H1 (cell line): ENCODE measurements at regions not wholly inside any gene's neighbourhood (a gene's known extent, or its start where the extent isn't known, plus 50 kb on each side); places are given as distances from the start of the nearest gene placed in this dataset.
A peak's percentile ranks its signal among the peaks of the same experiment; 100 is the strongest.

Experiments used
- CTCF ChIA-PET: fragments of 300-600 bp; sonication (Branson Sonifier 250); formaldehyde crosslinking; loops from one replicate; lab custom pipeline; 2021; ENCODE audit not compliant: partially characterized antibody; lab: Charles Lee
- POLR2A ChIA-PET: fragments of 300-600 bp; sonication (Branson Sonifier 250); formaldehyde crosslinking; loops from one replicate; lab custom pipeline; 2021; ENCODE audit warnings: inconsistent platforms; ENCODE audit not compliant: partially characterized antibody; lab: Charles Lee
- DNase-seq, 2 experiments: peaks; one replicate each; pipeline versions ENCODE4 v3.0.0 to v3.0.0-alpha.2; 2010 to 2022; ENCODE audit warnings: low spot score in 2 of 2, low read depth in 1 of 2, mixed read lengths in 1 of 2
- FAIRE-seq: peaks from 2 replicates; lab custom pipeline; 2011; peaks lifted over from hg19 to GRCh38; lab: Jason Lieb, UNC
- H2AFZ ChIP-seq: 2 replicates; pipeline ENCODE4 v1.8.1; 2012; ENCODE audit warnings: low read length, inconsistent platforms
- H2AK5ac ChIP-seq: 2 replicates; pipeline ENCODE4 v1.6.1; 2013; ENCODE audit warnings: low read depth, low read length
- H2BK120ac ChIP-seq: replicated peaks from 2 replicates; pipeline ENCODE3; 2013; ENCODE audit warnings: low read depth, low read length, inconsistent platforms
- H2BK12ac ChIP-seq: 2 replicates; pipeline ENCODE4 v1.6.1; 2013; ENCODE audit warnings: low read depth, low read length
- H2BK15ac ChIP-seq: 2 replicates; pipeline ENCODE4 v1.6.1; 2013; ENCODE audit warnings: low read length
- H2BK20ac ChIP-seq: 2 replicates; pipeline ENCODE4 v1.6.1; 2013; ENCODE audit warnings: low read length
- H2BK5ac ChIP-seq: 2 replicates; pipeline ENCODE4 v1.6.1; 2013; ENCODE audit warnings: low read depth, low read length
- H3K14ac ChIP-seq: 2 replicates; pipeline ENCODE4 v1.6.1; 2013; ENCODE audit warnings: inconsistent platforms; ENCODE audit not compliant: insufficient read length
- H3K18ac ChIP-seq: 2 replicates; pipeline ENCODE4 v1.6.1; 2013; ENCODE audit warnings: low read length; ENCODE audit errors: extremely low read depth
- H3K23ac ChIP-seq: 2 replicates; pipeline ENCODE4 v1.6.1; 2013; ENCODE audit warnings: inconsistent platforms; ENCODE audit not compliant: insufficient read length
- H3K23me2 ChIP-seq: 2 replicates; pipeline ENCODE4 v1.6.1; 2013; ENCODE audit warnings: low read depth, low read length
- H3K27ac ChIP-seq: 2 replicates; pipeline ENCODE4 v1.6.1; 2011; ENCODE audit warnings: low read depth, low read length, inconsistent platforms
- H3K27me3 ChIP-seq, 4 experiments: replicated peaks in 1 of 4; 1 replicate in 1 of 4; 2 replicates in 3 of 4; pipeline versions ENCODE4 v1.6.1 to v1.8.1; 2011 to 2013; ENCODE audit warnings: low read length in 3 of 4, mild to moderate bottlenecking in 3 of 4, inconsistent platforms in 2 of 4, mixed read lengths in 2 of 4, moderate library complexity in 1 of 4; ENCODE audit not compliant: control insufficient read depth in 3 of 4, insufficient read depth in 3 of 4; ENCODE audit errors: extremely low read depth in 1 of 4
- H3K36me3 ChIP-seq, 4 experiments: 2 replicates each; pipeline versions ENCODE4 v1.6.1 to v1.8.1; 2011 to 2013; ENCODE audit warnings: mild to moderate bottlenecking in 4 of 4, low read length in 3 of 4, moderate library complexity in 2 of 4, control low read depth in 1 of 4, inconsistent platforms in 1 of 4; ENCODE audit not compliant: insufficient read depth in 4 of 4, control insufficient read depth in 2 of 4
- H3K4ac ChIP-seq: replicated peaks from 2 replicates; pipeline ENCODE3; 2013; ENCODE audit warnings: low read length, low read depth, mixed read lengths, inconsistent platforms; ENCODE audit not compliant: insufficient read length
- H3K4me1 ChIP-seq, 4 experiments: replicated peaks in 1 of 4; 1 replicate in 1 of 4; 2 replicates in 3 of 4; pipeline versions ENCODE4 v1.6.1 to v1.8.1; 2011 to 2013; ENCODE audit warnings: low read length in 3 of 4, inconsistent platforms in 2 of 4, mixed read lengths in 1 of 4; ENCODE audit not compliant: insufficient read depth in 4 of 4, control insufficient read depth in 3 of 4
- H3K4me2 ChIP-seq, 2 experiments: 2 replicates each; pipeline versions ENCODE4 v1.6.1 to v1.8.1; 2011 to 2013; ENCODE audit warnings: low read depth in 2 of 2, low read length in 2 of 2, control low read depth in 1 of 2, inconsistent platforms in 1 of 2, mild to moderate bottlenecking in 1 of 2; ENCODE audit not compliant: insufficient read depth in 1 of 2
- H3K4me3 ChIP-seq, 4 experiments: fragments of 200-600, 300-600 bp in 1 of 4; sonication (generic), shearing (Covaris generic), sonication (Bioruptor Twin) in 1 of 4; 2 replicates each; pipeline versions ENCODE4 v1.5.1 to v1.8.1; 2011 to 2016; ENCODE audit warnings: low read length in 4 of 4, low read depth in 3 of 4, control low read depth in 2 of 4, inconsistent platforms in 2 of 4, mild to moderate bottlenecking in 2 of 4, mixed read lengths in 1 of 4, moderate library complexity in 1 of 4; ENCODE audit not compliant: insufficient read depth in 2 of 4; ENCODE audit errors: extremely low read depth in 1 of 4
- H3K56ac ChIP-seq: replicated peaks from 2 replicates; pipeline ENCODE3; 2013; ENCODE audit warnings: low read depth, mild to moderate bottlenecking, mixed read lengths, low read length, inconsistent platforms; ENCODE audit not compliant: insufficient read length
- H3K79me1 ChIP-seq: 2 replicates; pipeline ENCODE4 v1.6.1; 2013; ENCODE audit warnings: low read depth, low read length, control low read depth
- H3K79me2 ChIP-seq, 2 experiments: 2 replicates each; pipeline versions ENCODE4 v1.6.1 to v1.8.1; 2012 to 2013; ENCODE audit warnings: low read length in 2 of 2, mild to moderate bottlenecking in 2 of 2, inconsistent platforms in 1 of 2; ENCODE audit not compliant: insufficient read depth in 2 of 2, control insufficient read depth in 1 of 2
- H3K9ac ChIP-seq, 4 experiments: replicated peaks in 1 of 4; 1 replicate in 1 of 4; 2 replicates in 3 of 4; pipeline versions ENCODE4 v1.6.1 to v1.8.1; 2011 to 2013; ENCODE audit warnings: low read depth in 3 of 4, low read length in 3 of 4, control low read depth in 2 of 4, mild to moderate bottlenecking in 2 of 4, moderate library complexity in 2 of 4, inconsistent platforms in 1 of 4; ENCODE audit errors: extremely low read depth in 1 of 4
- H3K9me3 ChIP-seq, 2 experiments: 2 replicates each; pipeline versions ENCODE4 v1.6.1 to v1.8.1; 2012 to 2013; ENCODE audit warnings: mild to moderate bottlenecking in 2 of 2, moderate library complexity in 2 of 2, control low read depth in 1 of 2, inconsistent platforms in 1 of 2, low read depth in 1 of 2, low read length in 1 of 2, mixed read lengths in 1 of 2; ENCODE audit not compliant: insufficient read depth in 2 of 2
- H4K20me1 ChIP-seq, 2 experiments: replicated peaks in 1 of 2; 2 replicates each; pipeline versions ENCODE3 to v1.8.1; 2011 to 2013; ENCODE audit warnings: inconsistent platforms in 2 of 2, low read length in 2 of 2, mild to moderate bottlenecking in 1 of 2; ENCODE audit not compliant: insufficient read depth in 2 of 2, control insufficient read depth in 1 of 2
- H4K5ac ChIP-seq: 2 replicates; pipeline ENCODE4 v1.6.1; 2013; ENCODE audit warnings: low read length, low read depth, mixed read lengths, inconsistent platforms; ENCODE audit not compliant: insufficient read length
- H4K8ac ChIP-seq: 2 replicates; pipeline ENCODE4 v1.8.0; 2013; ENCODE audit warnings: mild to moderate bottlenecking, moderate library complexity, low read length, inconsistent platforms; ENCODE audit not compliant: insufficient read depth; ENCODE audit errors: extremely low read depth
- H4K91ac ChIP-seq: replicated peaks from 2 replicates; pipeline ENCODE3; 2013; ENCODE audit warnings: low read length, mixed read lengths, inconsistent platforms; ENCODE audit not compliant: insufficient read length
- ASH2L ChIP-seq: fragments of 200-600, 300-600 bp; sonication (generic); IDR thresholded peaks from one replicate; pipeline ENCODE4 v1.7.1; 2017; ENCODE audit warnings: low read length
- KDM4A ChIP-seq: IDR thresholded peaks from one replicate; pipeline ENCODE4 v1.7.1; 2012; ENCODE audit warnings: low read depth, mild to moderate bottlenecking, moderate library complexity, low read length, inconsistent platforms; ENCODE audit not compliant: severe bottlenecking
- TAF7 ChIP-seq: optimal IDR thresholded peaks from 2 replicates; pipeline ENCODE3; 2011; ENCODE audit warnings: low read depth, mild to moderate bottlenecking, inconsistent platforms, low read length, moderate library complexity, borderline replicate concordance
- WGBS, 2 experiments: shearing (Covaris generic) in 1 of 2; methylation state at CpG; one replicate each; pipeline versions ENCODE4 v1.1.6 to v1.1.7; 2013 to 2015; ENCODE audit warnings: low lambda C conversion rate in 2 of 2, mixed read lengths in 2 of 2, inconsistent platforms in 1 of 2, low coverage in 1 of 2, missing lambda C conversion rate in 1 of 2; ENCODE audit not compliant: insufficient replicate concordance in 2 of 2, insufficient coverage in 1 of 2, insufficient read length in 1 of 2; ENCODE audit errors: extremely low coverage in 1 of 2, missing lambda C conversion rate in 1 of 2; 5-methylcytosine and 5-hydroxymethylcytosine counted together

DNA sequence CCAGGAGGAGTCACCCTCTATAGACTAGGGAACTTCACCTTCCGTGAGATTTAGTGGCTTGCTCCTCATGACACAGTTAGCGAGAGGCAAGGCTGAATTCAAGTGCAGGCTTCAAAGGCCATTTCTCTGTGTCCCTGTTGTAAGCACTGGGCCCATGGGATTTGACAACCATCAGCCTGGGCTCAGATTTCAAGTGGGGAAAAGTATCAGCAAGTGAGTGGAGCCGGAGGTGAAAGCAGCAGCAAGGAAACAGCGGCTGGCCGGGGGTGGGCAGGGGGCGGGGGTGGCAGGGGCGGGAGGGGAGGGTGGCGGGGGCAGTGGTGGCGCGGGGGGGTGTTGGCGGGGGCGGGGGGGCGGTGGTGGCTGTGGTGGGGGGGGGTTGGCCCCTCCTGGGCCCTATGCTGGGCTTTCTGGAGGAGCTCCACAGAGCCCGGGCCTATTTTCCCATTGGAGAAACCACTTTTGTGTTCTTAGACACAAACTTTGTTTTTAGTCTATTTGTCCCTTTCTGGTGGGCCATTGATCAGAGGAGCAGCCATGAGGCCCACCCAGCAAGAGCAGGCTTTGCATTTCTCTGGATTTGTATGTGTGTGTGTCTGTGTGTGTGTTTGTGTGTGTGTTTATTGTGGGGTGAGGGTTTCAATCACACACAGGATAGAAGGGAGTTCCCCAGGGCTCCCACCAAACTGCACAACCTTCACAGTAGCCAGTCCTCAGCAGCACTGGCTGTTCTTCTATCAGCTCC is 165.4 kb upstream of the RAI14 start:
- Histone ChIP-seq H3K23me2 (no peaks in the 10 kb centered on the region), H4K20me1 (no peaks in the 10 kb centered on the region), H3K14ac (no peak overlapping the region), H3K79me2 (no peaks in the 10 kb centered on the region), H3K4ac (peak overlapping the region; percentile 17), H2BK20ac (peak overlapping the region; percentile 89; the same call in 1 of the 2 replicates), H3K36me3 (no peaks in the 10 kb centered on the region), H4K8ac (no peak overlapping the region), H3K4me1 (peaks cover 6 to 18% (median 7%) of the 10 kb centered on the region in 4 experiments; a peak in 6 of 7 replicates), H4K91ac (peak overlapping the region; percentile 82), H3K9me3 (no peaks in the 10 kb centered on the region), H3K56ac (no peak overlapping the region), H3K27ac (no peak overlapping the region), H2BK15ac (peak overlapping the region; percentile 88; the same call in 1 of the 2 replicates), H2AK5ac (no peak overlapping the region), H3K27me3 (no peaks in the 10 kb centered on the region), H3K9ac (no peak overlapping the region; a peak in 1 of 7 replicates), H3K23ac (no peak overlapping the region), H2AFZ (peak overlapping the region; percentile 78), H2BK120ac (no peak overlapping the region), H3K18ac (0 out of 2 replicates have a peak overlapping the region, but pooled peaks have one; percentile 75), H3K4me2 (peak overlapping the region; percentile 2 to 8; a peak in 1 of 4 replicates), H2BK12ac (peak overlapping the region; percentile 86), H2BK5ac (no peak overlapping the region; the same call in 1 of the 2 replicates), H3K79me1 (no peaks in the 10 kb centered on the region), H4K5ac (peak overlapping the region; percentile 65), H3K4me3 (no peak overlapping the region)
- DNase-seq (peak in 1 of 2 experiments; percentile 51), FAIRE-seq (no peak)
- no peak for TF ChIP-seq KDM4A
- TF ChIP-seq TAF7 = no peak
- TF ChIP-seq ASH2L = peak; percentile 48
- 14% methylated on average over 5 of the region's 14 CpGs; no CpG with 5 or more reads in 1 of the 2 experiments for WGBS, 2 experiments
- ChIA-PET POLR2A (interaction anchor here (1.5 to 2.4 kb wide), 2 partner anchors 15 to 20 kb away, joined by 3 to 5 read pairs; no protein-coding TSS in a partner anchor), CTCF (interaction anchor here (0.6 to 1.4 kb wide), 6 partner anchors 15 to 408 kb away, joined by 3 to 8 read pairs (median 4); no protein-coding TSS in a partner anchor)
